ENCODE measurements at regions not wholly inside any gene's neighbourhood (a gene's known extent, or its start where the extent isn't known, plus 50 kb on each side); places are given as distances from the start of the nearest gene placed in this dataset.

GRCh38 chr13:85651440-85651839 is 147.8 kb downstream of the SLITRK6 start:
- dilution Hi-C loops (cut with HindIII; ENCODE audit: low sequenced_read_pairs, unreplicated experiment) (no loop called here), in situ Hi-C loops (cut with MboI; ENCODE audit: low sequenced_read_pairs) (no loop called here), intact Hi-C loops (cut with micrococcal nuclease) (no loop called here)
- TF ChIP-seq MAZ (IDR thresholded peaks at IDR 0.05; ENCODE audit: borderline replicate concordance, low read depth, low read length) (no peak), USF2 (IDR thresholded peaks at IDR 0.05; ENCODE audit: low read depth, low read length) (no peak), CEBPB (IDR thresholded peaks at IDR 0.05; ENCODE audit: low read depth, low read length) (no peak), RFX5 (IDR thresholded peaks at IDR 0.05; ENCODE audit: low read depth, low read length) (no peak), SMC3 (IDR thresholded peaks at IDR 0.05; ENCODE audit: low read depth, low read length) (no peak), MAFK (IDR thresholded peaks at IDR 0.05; ENCODE audit: low read depth, low read length) (no peak), MXI1 (IDR thresholded peaks at IDR 0.05; ENCODE audit: borderline replicate concordance, low read depth, low read length) (no peak), CHD1 (IDR thresholded peaks at IDR 0.05; ENCODE audit: low read depth, low read length) (no peak), POLR2A (IDR thresholded peaks at IDR 0.05; ENCODE audit: low read depth, low read length) (no peak)
- Histone ChIP-seq H4K8ac (ENCODE audit: low read depth in 2 of 2, low read length in 2 of 2) (no peak overlapping the region), H3K4me1 (ENCODE audit: control insufficient read depth, insufficient read depth, low read length) (no peaks in the 10 kb centered on the region), H3K14ac (replicated peaks; ENCODE audit: low read depth, low read length) (no peak overlapping the region), H3K27ac (ENCODE audit: insufficient read depth, low read length) (no peak overlapping the region), H2BK5ac (ENCODE audit: low read depth, low read length, poor library complexity, severe bottlenecking) (no peak overlapping the region), H4K5ac (ENCODE audit: low read depth, low read length) (no peak overlapping the region), H3K4ac (ENCODE audit: low read depth, low read length) (no peak overlapping the region), H3K4me2 (ENCODE audit: low read depth, low read length) (no peak overlapping the region), H3K27me3 (ENCODE audit: control insufficient read depth, insufficient read depth, low read length) (no peaks in the 10 kb centered on the region), H3K56ac (ENCODE audit: extremely low read depth, insufficient read depth, low read length) (no peak overlapping the region), H4K91ac (ENCODE audit: insufficient read depth, low read depth, low read length) (no peak overlapping the region), H2BK20ac (ENCODE audit: low read depth, low read length) (no peak overlapping the region), H3K9ac (ENCODE audit: low read depth, low read length) (no peak overlapping the region), H3K36me3 (ENCODE audit: control insufficient read depth, insufficient read depth, low read length) (no peaks in the 10 kb centered on the region), H2AK9ac (replicated peaks; ENCODE audit: low read depth, low read length, poor library complexity) (peak overlapping the region; percentile 63), H4K20me1 (ENCODE audit: insufficient read depth, low read length) (no peaks in the 10 kb centered on the region), H3K23ac (ENCODE audit: low read depth, low read length) (no peak overlapping the region), H3K4me3 (ENCODE audit: insufficient read depth, low read depth, low read length) (no peak overlapping the region), H2BK120ac (ENCODE audit: low read depth, low read length) (no peak overlapping the region), H2BK15ac (ENCODE audit: low read depth, low read length) (0 out of 3 replicates have a peak overlapping the region, but pooled peaks have one; percentile 45), H3K79me1 (ENCODE audit: low read depth in 1 of 2, low read length in 2 of 2) (no peaks in the 10 kb centered on the region), H3K9me1 (ENCODE audit: insufficient read depth, low read length) (no peaks in the 10 kb centered on the region), H3K9me3 (ENCODE audit: control insufficient read depth, insufficient read depth, low read length) (no peaks in the 10 kb centered on the region; the same call in 1 of the 2 replicates), H3K18ac (ENCODE audit: low read depth, low read length) (no peak overlapping the region), H2AK5ac (ENCODE audit: low read depth, low read length) (0 out of 2 replicates have a peak overlapping the region, but pooled peaks have one; percentile 3), H2AFZ (replicated peaks; ENCODE audit: low read length, poor library complexity) (no peak overlapping the region)
- ATAC-seq (ENCODE audit: low read depth) = no peak
- CTCF ChIA-PET = interaction anchor here (0.5 kb wide), 1 partner anchor 120 kb away, joined by 3 read pairs; no protein-coding TSS in a partner anchor
- POLR2A ChIA-PET (ENCODE audit: unreplicated experiment) = no interaction called here
- BruUV-seq (replicated peaks) = no TSS peak
- no CpG with 5 or more reads among the region's 4 CpGs for WGBS, 2 experiments (ENCODE audit: extremely low coverage in 2 of 2, insufficient read length in 1 of 2)
- DNase-seq = peak; percentile 16

Data from IMR-90 (cell line).